Retinal pigment epithelial cell (primary cell): ENCODE measurements at regions not wholly inside any gene's neighbourhood (a gene's known extent, or its start where the extent isn't known, plus 50 kb on each side); places are given as distances from the start of the nearest gene placed in this dataset.

Source experiments
- DNase-seq: peaks from one replicate; pipeline ENCODE4 v3.0.0-alpha.2; 2010; ENCODE audit warnings: low read depth
- H3K4me3 ChIP-seq: 2 replicates; pipeline ENCODE4 v1.5.1; 2011; ENCODE audit warnings: mild to moderate bottlenecking, low read length, control low read depth, moderate library complexity
- TF ChIP-seq, protein P1 (sequence below): conservative IDR thresholded peaks from 2 replicates; pipeline ENCODE4 v1.5.1; 2011; ENCODE audit warnings: low read depth, low read length, control low read depth, inconsistent platforms

- no peak overlapping the region for H3K4me3 ChIP-seq
- no peak for DNase-seq
- TF ChIP-seq, protein P1, sequence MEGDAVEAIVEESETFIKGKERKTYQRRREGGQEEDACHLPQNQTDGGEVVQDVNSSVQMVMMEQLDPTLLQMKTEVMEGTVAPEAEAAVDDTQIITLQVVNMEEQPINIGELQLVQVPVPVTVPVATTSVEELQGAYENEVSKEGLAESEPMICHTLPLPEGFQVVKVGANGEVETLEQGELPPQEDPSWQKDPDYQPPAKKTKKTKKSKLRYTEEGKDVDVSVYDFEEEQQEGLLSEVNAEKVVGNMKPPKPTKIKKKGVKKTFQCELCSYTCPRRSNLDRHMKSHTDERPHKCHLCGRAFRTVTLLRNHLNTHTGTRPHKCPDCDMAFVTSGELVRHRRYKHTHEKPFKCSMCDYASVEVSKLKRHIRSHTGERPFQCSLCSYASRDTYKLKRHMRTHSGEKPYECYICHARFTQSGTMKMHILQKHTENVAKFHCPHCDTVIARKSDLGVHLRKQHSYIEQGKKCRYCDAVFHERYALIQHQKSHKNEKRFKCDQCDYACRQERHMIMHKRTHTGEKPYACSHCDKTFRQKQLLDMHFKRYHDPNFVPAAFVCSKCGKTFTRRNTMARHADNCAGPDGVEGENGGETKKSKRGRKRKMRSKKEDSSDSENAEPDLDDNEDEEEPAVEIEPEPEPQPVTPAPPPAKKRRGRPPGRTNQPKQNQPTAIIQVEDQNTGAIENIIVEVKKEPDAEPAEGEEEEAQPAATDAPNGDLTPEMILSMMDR = no peak
Measured at GRCh38 chr4:37132351-37132974, 112.1 kb upstream of the NWD2 start.

- no peak for DNase-seq
- TF ChIP-seq, protein P1 = no peak
- H3K4me3 ChIP-seq = no peak overlapping the region
Measured at GRCh38 chr4:37132975-37133360, 111.6 kb upstream of the NWD2 start.

GRCh38 chr4:37138019-37138653, 106.4 kb upstream of the NWD2 start:
- H3K4me3 ChIP-seq = no peak overlapping the region
- DNase-seq = no peak
- TF ChIP-seq, protein P1 = no peak

DNA sequence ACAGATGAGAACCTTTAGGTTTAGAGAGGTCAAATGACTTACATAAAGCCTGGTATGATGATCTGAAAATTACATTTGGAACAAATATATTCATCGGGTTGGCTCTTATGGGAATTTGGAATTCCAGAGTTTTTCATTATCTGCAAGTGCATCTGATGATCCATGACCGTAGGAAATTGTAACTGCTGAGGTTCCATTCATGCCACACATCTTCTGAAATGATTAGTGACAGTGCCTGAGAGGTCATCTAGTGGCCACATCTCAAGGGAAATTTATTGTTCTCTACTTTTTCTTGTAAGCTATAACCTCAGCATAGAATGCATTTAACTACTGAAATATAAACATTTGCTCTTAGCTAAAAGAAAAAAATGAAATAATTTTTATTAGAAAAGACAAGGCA, 105.8 kb upstream of the NWD2 start:
- no peak for DNase-seq
- no peak overlapping the region for H3K4me3 ChIP-seq
- TF ChIP-seq, protein P1 = no peak

DNA sequence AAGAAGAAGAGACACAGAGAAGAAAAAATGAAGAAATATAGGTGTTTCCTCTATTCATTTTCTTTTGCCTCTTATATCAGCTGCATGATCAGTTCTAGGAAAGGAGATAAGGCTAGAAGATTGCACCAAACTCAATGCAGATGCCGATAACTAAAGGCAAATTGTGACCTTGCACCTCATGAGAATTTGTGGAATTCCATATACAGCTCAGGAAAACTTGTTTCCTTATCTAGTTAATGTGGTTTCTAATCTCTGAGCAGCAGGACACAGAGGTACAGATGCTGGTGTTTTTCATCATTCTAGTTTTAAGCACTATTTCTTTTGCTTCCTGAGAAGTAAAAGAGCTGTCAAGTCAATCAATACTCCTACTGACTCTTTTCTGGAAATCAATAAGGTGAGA, 104.6 kb upstream of the NWD2 start:
- no peak for DNase-seq
- H3K4me3 ChIP-seq = no peak overlapping the region
- TF ChIP-seq, protein P1 = no peak

DNA sequence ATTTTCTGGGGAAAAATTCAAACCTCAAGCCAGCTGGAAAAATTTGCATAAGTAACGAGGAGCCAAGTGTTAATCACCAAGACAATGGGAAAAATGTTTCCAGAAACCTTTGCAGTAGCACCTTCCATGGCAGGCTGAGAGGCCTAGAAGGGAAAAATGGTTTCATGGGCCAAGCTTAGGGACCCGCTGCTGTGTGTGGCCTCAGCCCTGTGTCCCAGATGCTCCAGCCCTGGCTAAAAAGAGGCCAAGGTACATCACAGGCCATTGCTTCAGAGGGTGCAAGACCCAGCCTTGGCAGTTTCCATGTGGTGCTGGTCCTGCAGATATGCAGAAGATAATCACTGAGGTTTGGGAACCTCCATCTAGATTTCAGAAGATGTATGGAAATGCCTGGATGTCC, 98.3 kb upstream of the NWD2 start:
- no peak overlapping the region for H3K4me3 ChIP-seq
- TF ChIP-seq, protein P1 = no peak
- no peak for DNase-seq

- no peak for DNase-seq
- TF ChIP-seq, protein P1 = no peak
- no peak overlapping the region for H3K4me3 ChIP-seq
Measured at GRCh38 chr4:37157476-37158167, 86.9 kb upstream of the NWD2 start.
